Natural killer cell (primary cell): ENCODE measurements at regions not wholly inside any gene's neighbourhood (a gene's known extent, or its start where the extent isn't known, plus 50 kb on each side); places are given as distances from the start of the nearest gene placed in this dataset.
"Not testable (repeated sequence)": the region's sequence is repeated elsewhere in the genome, so short reads cannot be mapped to it uniquely, and the experiment has no call there.

ENCODE experiments used
- ATAC-seq, 3 donors: fragments of 150-1000 bp in 2 of 3; fragments of 200-7000 bp in 1 of 3; cut with Tn5 transposase; 1 replicate in 1 of 3; 2 replicates in 2 of 3; pipeline ENCODE4 v1.10.0; 2021; ENCODE audit warnings: mild to moderate bottlenecking in 2 of 3, moderate library complexity in 2 of 3
- DNase-seq, 2 donors: peaks; one replicate each; pipeline versions ENCODE4 v3.0.0 to v3.0.0-alpha.2; 2013 to 2021; ENCODE audit warnings: mixed read lengths in 1 of 2
- H3K27ac ChIP-seq: one replicate; pipeline ENCODE4 v1.5.1; 2013; ENCODE audit warnings: mild to moderate bottlenecking, low read length
- H3K27me3 ChIP-seq: one replicate; pipeline ENCODE4 v1.6.1; 2013; ENCODE audit warnings: low read length; ENCODE audit not compliant: control insufficient read depth, insufficient read depth
- H3K36me3 ChIP-seq: one replicate; pipeline ENCODE4 v1.6.1; 2013; ENCODE audit warnings: low read length; ENCODE audit not compliant: control insufficient read depth, insufficient read depth
- H3K4me1 ChIP-seq: one replicate; pipeline ENCODE4 v1.6.1; 2013; ENCODE audit warnings: low read length; ENCODE audit not compliant: control insufficient read depth, insufficient read depth
- H3K4me3 ChIP-seq: one replicate; pipeline ENCODE4 v1.5.1; 2013; ENCODE audit warnings: low read length
- H3K9me3 ChIP-seq: one replicate; pipeline ENCODE4 v1.6.1; 2013; ENCODE audit warnings: low read length; ENCODE audit not compliant: control insufficient read depth, insufficient read depth
- H3K27ac Mint-ChIP-seq, 2 donors: one replicate each; pipeline ENCODE4 v1.8.0; 2022; ENCODE audit warnings: mild to moderate bottlenecking in 2 of 2, mixed read lengths in 2 of 2, moderate library complexity in 1 of 2
- H3K27me3 Mint-ChIP-seq, 2 donors: one replicate each; pipeline ENCODE4 v1.8.0; 2022; ENCODE audit warnings: low read depth in 2 of 2, mixed read lengths in 2 of 2
- H3K36me3 Mint-ChIP-seq: one replicate; pipeline ENCODE4 v1.8.0; 2022; ENCODE audit warnings: mixed read lengths
- H3K4me1 Mint-ChIP-seq, 2 donors: one replicate each; pipeline ENCODE4 v1.8.0; 2022; ENCODE audit warnings: mixed read lengths in 2 of 2
- H3K4me3 Mint-ChIP-seq: one replicate; pipeline ENCODE4 v1.8.0; 2022; ENCODE audit warnings: mild to moderate bottlenecking, moderate library complexity, mixed read lengths
- H3K9me3 Mint-ChIP-seq, 2 donors: one replicate each; pipeline ENCODE4 v1.8.0; 2022; ENCODE audit warnings: mixed read lengths in 2 of 2
- CTCF ChIP-seq: fragments of 200-600 bp; IDR thresholded peaks from one replicate; pipeline ENCODE4 v1.8.0; 2022; ENCODE audit warnings: antibody characterized with exemption
- WGBS: methylation state at CpG from one replicate; pipeline ENCODE4 v1.1.7; 2013; ENCODE audit warnings: missing lambda C conversion rate; ENCODE audit not compliant: insufficient coverage; 5-methylcytosine and 5-hydroxymethylcytosine counted together
- intact Hi-C: fragments of 100-400 bp; cut with micrococcal nuclease; formaldehyde crosslinking; loops from one replicate; pipeline ENCODE4 v1.14.2; 2022

GRCh38 chr6:11418290-11418905 lies 119.2 kb upstream of the TMEM170B start:
- Mint-ChIP-seq H3K9me3 (no peaks in the 10 kb centered on the region), H3K4me1 (peaks cover 0 to 3% of the 10 kb centered on the region in 2 donors), H3K27me3 (no peaks in the 10 kb centered on the region), H3K36me3 (no peaks in the 10 kb centered on the region), H3K4me3 (no peak overlapping the region), H3K27ac (no peak overlapping the region)
- Histone ChIP-seq H3K4me3 (no peak overlapping the region), H3K27ac (no peak overlapping the region), H3K4me1 (no peaks in the 10 kb centered on the region), H3K27me3 (no peaks in the 10 kb centered on the region), H3K36me3 (no peaks in the 10 kb centered on the region), H3K9me3 (no peaks in the 10 kb centered on the region)
- 89% methylated on average over 1 of the region's 2 CpGs for WGBS
- intact Hi-C loops, result loop anchor here (5.0 kb wide), 1 partner anchor 246 kb away; no protein-coding TSS in a partner anchor
- ATAC-seq (no peak), DNase-seq (no peak)
- TF ChIP-seq CTCF, result no peak

GRCh38 chr6:11416936-11417576 lies 120.5 kb upstream of the TMEM170B start:
- 96% methylated on average over 54 of the region's 54 CpGs for WGBS
- H3K36me3 ChIP-seq, result no peaks in the 10 kb centered on the region
- peaks cover 0 to 5% of the 10 kb centered on the region in 2 donors for H3K4me1 Mint-ChIP-seq
- ATAC-seq, result peak in 1 of 3 donors; percentile 38
- H3K27me3 Mint-ChIP-seq, result no peaks in the 10 kb centered on the region
- no peak overlapping the region for H3K4me3 Mint-ChIP-seq
- no peak overlapping the region for H3K27ac Mint-ChIP-seq
- no peaks in the 10 kb centered on the region for H3K4me1 ChIP-seq
- no peak for TF ChIP-seq CTCF
- no peaks in the 10 kb centered on the region for H3K27me3 ChIP-seq
- H3K36me3 Mint-ChIP-seq, result no peaks in the 10 kb centered on the region
- intact Hi-C loops, result loop anchor here (5.0 kb wide), 1 partner anchor 245 kb away; no protein-coding TSS in a partner anchor
- no peak overlapping the region for H3K27ac ChIP-seq
- H3K9me3 ChIP-seq, result no peaks in the 10 kb centered on the region
- no peaks in the 10 kb centered on the region for H3K9me3 Mint-ChIP-seq
- H3K4me3 ChIP-seq, result no peak overlapping the region
- DNase-seq, result no peak

GRCh38 chr6:11416099-11416935 lies 121.2 kb upstream of the TMEM170B start:
- peak in 1 of 2 donors; percentile 24 for DNase-seq
- not testable (repeated sequence) for H3K9me3 Mint-ChIP-seq, H3K27ac ChIP-seq, H3K27ac Mint-ChIP-seq, H3K4me3 Mint-ChIP-seq, H3K4me1 Mint-ChIP-seq, H3K9me3 ChIP-seq, H3K27me3 Mint-ChIP-seq, H3K27me3 ChIP-seq, H3K4me1 ChIP-seq, H3K36me3 Mint-ChIP-seq, H3K4me3 ChIP-seq, H3K36me3 ChIP-seq
- ATAC-seq, result peak in 1 of 3 donors; percentile 40
- 97% methylated on average over 6 of the region's 7 CpGs for WGBS
- intact Hi-C loops, result loop anchor here (5.0 kb wide), 1 partner anchor 244 kb away; no protein-coding TSS in a partner anchor

- H3K36me3 ChIP-seq, result no peaks in the 10 kb centered on the region
- H3K27me3 ChIP-seq, result no peaks in the 10 kb centered on the region
- Mint-ChIP-seq H3K4me3 (no peak overlapping the region), H3K9me3 (no peaks in the 10 kb centered on the region), H3K27ac (no peak overlapping the region), H3K4me1 (peaks cover 0 to 9% of the 10 kb centered on the region in 2 donors), H3K36me3 (no peaks in the 10 kb centered on the region), H3K27me3 (no peaks in the 10 kb centered on the region)
- DNase-seq (no peak), ATAC-seq (no peak)
- no peaks in the 10 kb centered on the region for H3K4me1 ChIP-seq
- no peak for TF ChIP-seq CTCF
- no peak overlapping the region for H3K27ac ChIP-seq
- H3K4me3 ChIP-seq, result no peak overlapping the region
- no peaks in the 10 kb centered on the region for H3K9me3 ChIP-seq
- intact Hi-C loops, result loop anchor here (5.0 kb wide), 1 partner anchor 243 kb away; no protein-coding TSS in a partner anchor
- WGBS, result over 99% methylated on average over 6 of the region's 7 CpGs
Measured at GRCh38 chr6:11415557-11415956, 122.0 kb upstream of the TMEM170B start.
